Coronary artery (tissue), 2 donors: ENCODE measurements at regions not wholly inside any gene's neighbourhood (a gene's known extent, or its start where the extent isn't known, plus 50 kb on each side); places are given as distances from the start of the nearest gene placed in this dataset.

ENCODE experiments used
- DNase-seq: peaks from one replicate; pipeline ENCODE4 v3.0.0-alpha.2; 2017; ENCODE audit warnings: low spot score
- H3K27ac ChIP-seq, 2 donors: fragments of 200-600 bp; sonication (generic); one replicate each; pipeline ENCODE4 v1.5.1; 2016 to 2019
- H3K4me3 ChIP-seq: fragments of 200-600 bp; sonication (generic); 2 replicates; pipeline ENCODE4 v1.5.1; 2016; ENCODE audit warnings: mild to moderate bottlenecking, moderate library complexity
- CTCF ChIP-seq: fragments of 200-600 bp; sonication (generic); IDR thresholded peaks from one replicate; pipeline ENCODE4 v1.5.1; 2019; ENCODE audit warnings: antibody characterized with exemption

GRCh38 chr9:81474792-81475191 is 214.6 kb downstream of the TLE1 start:
- Histone ChIP-seq H3K4me3 (no peak overlapping the region), H3K27ac (no peak overlapping the region)
- DNase-seq: no peak
- no peak for TF ChIP-seq CTCF

- H3K4me3 ChIP-seq: no peak overlapping the region
- no peak for TF ChIP-seq CTCF
- H3K27ac ChIP-seq: no peak overlapping the region
- no peak for DNase-seq
Observed at GRCh38 chr9:81474125-81474524, 215.2 kb downstream of the TLE1 start.

GRCh38 chr9:81473708-81474107 is 215.6 kb downstream of the TLE1 start:
- DNase-seq: no peak
- no peak overlapping the region for H3K4me3 ChIP-seq
- H3K27ac ChIP-seq: no peak overlapping the region
- TF ChIP-seq CTCF: no peak

GRCh38 chr9:81473206-81473605 is 216.1 kb downstream of the TLE1 start:
- no peak for TF ChIP-seq CTCF
- no peak for DNase-seq
- Histone ChIP-seq H3K27ac (no peak overlapping the region), H3K4me3 (no peak overlapping the region)

GRCh38 chr9:81472701-81473100 is 216.6 kb downstream of the TLE1 start:
- H3K4me3 ChIP-seq: no peak overlapping the region
- TF ChIP-seq CTCF: no peak
- no peak overlapping the region for H3K27ac ChIP-seq
- DNase-seq: no peak

- DNase-seq: no peak
- H3K4me3 ChIP-seq: no peak overlapping the region
- TF ChIP-seq CTCF: no peak
- H3K27ac ChIP-seq: no peak overlapping the region
Observed at GRCh38 chr9:81470864-81471263, 218.5 kb downstream of the TLE1 start.

GRCh38 chr9:81468084-81468595 is 221.2 kb downstream of the TLE1 start:
- no peak for DNase-seq
- TF ChIP-seq CTCF: no peak
- Histone ChIP-seq H3K27ac (no peak overlapping the region), H3K4me3 (no peak overlapping the region)
